ENCODE measurements at regions not wholly inside any gene's neighbourhood (a gene's known extent, or its start where the extent isn't known, plus 50 kb on each side); places are given as distances from the start of the nearest gene placed in this dataset.

- Histone ChIP-seq H2AFZ (ENCODE audit: low read length) (no peak overlapping the region), H3K4me1 (ENCODE audit: insufficient read depth, low read length) (peaks cover 16% of the 10 kb centered on the region), H3K27me3 (ENCODE audit: low read length) (no peaks in the 10 kb centered on the region), H3K36me3 (ENCODE audit: low read depth, low read length) (no peaks in the 10 kb centered on the region), H4K20me1 (ENCODE audit: low read length) (no peaks in the 10 kb centered on the region), H3F3A (ENCODE audit: low read length, unreplicated experiment) (no peaks in the 10 kb centered on the region), H3K9ac (ENCODE audit: low read length) (no peak overlapping the region), H3K79me2 (ENCODE audit: low read length) (no peaks in the 10 kb centered on the region), H3K9me3 (ENCODE audit: low read length) (no peaks in the 10 kb centered on the region), H3K9me2 (replicated peaks; ENCODE audit: low read length) (no peaks in the 10 kb centered on the region), H3K27ac (ENCODE audit: low read length) (no peak overlapping the region), H3K4me2 (ENCODE audit: low read length) (no peak overlapping the region), H3K4me3 (ENCODE audit: low read length) (no peak overlapping the region)
- TF ChIP-seq EZH2 (IDR thresholded peaks at IDR 0.05; ENCODE audit: low read length, unreplicated experiment) = no peak
- TF ChIP-seq EZH2phosphoT487 (IDR thresholded peaks at IDR 0.05; ENCODE audit: borderline replicate concordance, low read length) = no peak
- no peak for TF ChIP-seq CTCF (conservative IDR thresholded peaks at IDR 0.05; ENCODE audit: low read depth, low read length)
- DNase-seq (no peak), ATAC-seq (no peak)
- intact Hi-C loops (cut with micrococcal nuclease) = no loop called here
- ChIA-PET POLR2A (ENCODE audit: unreplicated experiment) (no interaction called here), CTCF (no interaction called here)
- BruUV-seq (replicated peaks) = no TSS peak
Observed at GRCh38 chr2:19806131-19806530, 95.7 kb downstream of the TTC32 start.

- no peak for ATAC-seq
- BruUV-seq (replicated peaks) = no TSS peak
Observed at GRCh38 chr2:19805266-19805665, 96.5 kb downstream of the TTC32 start.

More at GRCh38 chr2:19805266-19805665, 96.5 kb downstream of the TTC32 start:
- ChIA-PET POLR2A (ENCODE audit: unreplicated experiment) (no interaction called here), CTCF (no interaction called here)
- Histone ChIP-seq H3K9me2 (replicated peaks; ENCODE audit: low read length) (no peaks in the 10 kb centered on the region), H3K79me2 (ENCODE audit: low read length) (no peaks in the 10 kb centered on the region), H3K9ac (ENCODE audit: low read length) (no peak overlapping the region), H3K4me1 (ENCODE audit: insufficient read depth, low read length) (peaks cover 20% of the 10 kb centered on the region), H3K4me2 (ENCODE audit: low read length) (no peak overlapping the region), H3K36me3 (ENCODE audit: low read depth, low read length) (no peaks in the 10 kb centered on the region), H3K27me3 (ENCODE audit: low read length) (no peaks in the 10 kb centered on the region), H2AFZ (ENCODE audit: low read length) (no peak overlapping the region), H3K4me3 (ENCODE audit: low read length) (no peak overlapping the region), H3K27ac (ENCODE audit: low read length) (no peak overlapping the region), H3F3A (ENCODE audit: low read length, unreplicated experiment) (no peaks in the 10 kb centered on the region), H4K20me1 (ENCODE audit: low read length) (no peaks in the 10 kb centered on the region), H3K9me3 (ENCODE audit: low read length) (no peaks in the 10 kb centered on the region)
- TF ChIP-seq CTCF (conservative IDR thresholded peaks at IDR 0.05; ENCODE audit: low read depth, low read length) (no peak), EZH2phosphoT487 (IDR thresholded peaks at IDR 0.05; ENCODE audit: borderline replicate concordance, low read length) (no peak)
- no peak for DNase-seq
- intact Hi-C loops (cut with micrococcal nuclease) = no loop called here

Data from PC-3 (cell line).